SK-N-SH (cell line): ENCODE measurements at regions not wholly inside any gene's neighbourhood (a gene's known extent, or its start where the extent isn't known, plus 50 kb on each side); places are given as distances from the start of the nearest gene placed in this dataset.

Source experiments
- CTCF ChIA-PET: fragments of 300-600, 350-600 bp; formaldehyde crosslinking; extraction: SDS; loops from one replicate; lab custom pipeline; 2021; lab: Yijun Ruan, JAX
- POLR2A ChIA-PET: fragments of 350-600 bp; sonication (Branson Sonifier 250); formaldehyde crosslinking; extraction: SDS; loops from one replicate; lab custom pipeline; 2020; ENCODE audit warnings: antibody characterized with exemption, inconsistent platforms; lab: Yijun Ruan, JAX
- DNase-seq: peaks from one replicate; pipeline ENCODE4 v3.0.0; 2012
- H2AFZ ChIP-seq: fragments of 200-600 bp; sonication (generic); 2 replicates; pipeline ENCODE4 v1.8.1; 2016; ENCODE audit warnings: antibody characterized with exemption, mild to moderate bottlenecking, low read depth
- H3F3A ChIP-seq: fragments of 200-600 bp; sonication (generic); replicated peaks from 2 replicates; pipeline ENCODE3; 2016; ENCODE audit warnings: antibody characterized with exemption, mild to moderate bottlenecking; ENCODE audit not compliant: insufficient read depth
- H3K27ac ChIP-seq, 2 experiments: fragments of 200-500 bp in 1 of 2; fragments of 200-600 bp in 1 of 2; sonication (Bioruptor generic) in 1 of 2; sonication (generic), shearing (Covaris generic) in 1 of 2; 2 replicates each; pipeline versions ENCODE4 v1.5.1 to v1.6.1; 2014 to 2016; ENCODE audit warnings: low read depth in 2 of 2, inconsistent platforms in 1 of 2, low read length in 1 of 2, mild to moderate bottlenecking in 1 of 2, mixed read lengths in 1 of 2
- H3K27me3 ChIP-seq: fragments of 200-600 bp; sonication (generic), shearing (Covaris generic); 2 replicates; pipeline ENCODE4 v1.6.1; 2016; ENCODE audit warnings: mixed run types; ENCODE audit not compliant: insufficient read depth
- H3K36me3 ChIP-seq, 2 experiments: fragments of 200-500 bp in 1 of 2; fragments of 200-600 bp in 1 of 2; sonication (Bioruptor generic) in 1 of 2; sonication (generic) in 1 of 2; replicated peaks in 1 of 2; 2 replicates each; pipeline versions ENCODE3 to v1.5.1; 2014 to 2016; ENCODE audit warnings: low read length in 1 of 2, mild to moderate bottlenecking in 1 of 2; ENCODE audit not compliant: insufficient read depth in 2 of 2, control insufficient read depth in 1 of 2
- H3K4me1 ChIP-seq, 2 experiments: fragments of 200-500 bp in 1 of 2; fragments of 200-600 bp in 1 of 2; sonication (Bioruptor generic) in 1 of 2; sonication (generic), shearing (Covaris generic) in 1 of 2; 2 replicates each; pipeline versions ENCODE4 v1.5.1 to v1.6.1; 2014 to 2016; ENCODE audit warnings: low read depth in 1 of 2, low read length in 1 of 2, mixed run types in 1 of 2; ENCODE audit not compliant: insufficient read depth in 2 of 2, control insufficient read depth in 1 of 2
- H3K4me2 ChIP-seq: fragments of 200-600 bp; sonication (generic), shearing (Covaris generic); 2 replicates; pipeline ENCODE4 v1.6.1; 2017; ENCODE audit warnings: mixed run types
- H3K4me3 ChIP-seq, 2 experiments: fragments of 200-500 bp in 1 of 2; fragments of 200-600 bp in 1 of 2; sonication (Bioruptor generic) in 1 of 2; sonication (generic), shearing (Covaris generic) in 1 of 2; 2 replicates each; pipeline versions ENCODE4 v1.5.1 to v1.8.1; 2014 to 2016; ENCODE audit warnings: low read depth in 2 of 2, inconsistent platforms in 1 of 2, low read length in 1 of 2, mild to moderate bottlenecking in 1 of 2, mixed read lengths in 1 of 2, moderate library complexity in 1 of 2
- H3K79me2 ChIP-seq: fragments of 200-600 bp; sonication (generic); 2 replicates; pipeline ENCODE4 v1.8.1; 2017; ENCODE audit warnings: mild to moderate bottlenecking; ENCODE audit not compliant: insufficient read depth
- H3K9ac ChIP-seq: fragments of 200-600 bp; sonication (generic); 2 replicates; pipeline ENCODE4 v1.6.1; 2017; ENCODE audit warnings: mixed run types
- H3K9me2 ChIP-seq: fragments of 200-600 bp; sonication (generic); 2 replicates; pipeline ENCODE4 v1.6.1; 2017; ENCODE audit warnings: mixed run types
- H3K9me3 ChIP-seq: fragments of 200-600 bp; sonication (generic); 2 replicates; pipeline ENCODE4 v1.6.1; 2017; ENCODE audit warnings: mixed run types, mild to moderate bottlenecking, moderate library complexity
- H4K20me1 ChIP-seq: fragments of 200-600 bp; sonication (generic); 2 replicates; pipeline ENCODE4 v1.6.1; 2017; ENCODE audit warnings: mild to moderate bottlenecking, mixed run types; ENCODE audit not compliant: insufficient read depth
- EZH2phosphoT487 ChIP-seq: fragments of 200-600 bp; sonication (generic); IDR thresholded peaks from 2 replicates; pipeline ENCODE4 v1.6.1; 2017; ENCODE audit warnings: low read depth, mixed run types, mild to moderate bottlenecking, antibody characterized with exemption, moderate library complexity, borderline replicate concordance
- FOXJ3 ChIP-seq: sonication (generic); formaldehyde crosslinking; IDR thresholded peaks from 2 replicates; pipeline ENCODE4 v1.5.1; 2020; ENCODE audit warnings: mild to moderate bottlenecking, missing genetic modification reagents
- GABPA ChIP-seq: IDR thresholded peaks from 2 replicates; pipeline ENCODE4 v1.4.0; 2012; ENCODE audit warnings: low read depth, mild to moderate bottlenecking
- GATA2 ChIP-seq: sonication (generic); formaldehyde crosslinking; IDR thresholded peaks from 2 replicates; pipeline ENCODE4 v1.5.0; 2020; ENCODE audit warnings: mild to moderate bottlenecking, missing genetic modification reagents
- JUND ChIP-seq: IDR thresholded peaks from 2 replicates; pipeline ENCODE4 v1.4.0; 2012
- MXI1 ChIP-seq: IDR thresholded peaks from 2 replicates; pipeline ENCODE4 v1.6.1; 2012; ENCODE audit warnings: mild to moderate bottlenecking, low read depth, low read length, improper control_type of control experiment
- POLR2AphosphoS5 ChIP-seq: IDR thresholded peaks from 2 replicates; pipeline ENCODE4 v1.6.1; 2012; ENCODE audit warnings: low read depth, low read length
- RAD21 ChIP-seq: IDR thresholded peaks from 2 replicates; pipeline ENCODE4 v1.6.1; 2012; ENCODE audit warnings: mild to moderate bottlenecking, low read length
- RCOR1 ChIP-seq: fragments of 150-350 bp; IDR thresholded peaks from 2 replicates; pipeline ENCODE4 v1.6.1; 2017; ENCODE audit warnings: antibody characterized with exemption, low read length
- RFX5 ChIP-seq: IDR thresholded peaks from 2 replicates; pipeline ENCODE4 v1.6.1; 2012; ENCODE audit warnings: mild to moderate bottlenecking, improper control_type of control experiment, low read length
- SIN3A ChIP-seq: IDR thresholded peaks from 2 replicates; pipeline ENCODE4 v1.6.1; 2012; ENCODE audit warnings: low read depth, mild to moderate bottlenecking, low read length, moderate library complexity, borderline replicate concordance
- TAF1 ChIP-seq: IDR thresholded peaks from 2 replicates; pipeline ENCODE4 v1.6.1; 2012; ENCODE audit warnings: low read depth, mild to moderate bottlenecking, low read length, moderate library complexity, borderline replicate concordance
- YY1 ChIP-seq: IDR thresholded peaks from 2 replicates; pipeline ENCODE4 v1.4.0; 2012; ENCODE audit warnings: low read depth, mild to moderate bottlenecking
- ZBTB33 ChIP-seq: IDR thresholded peaks from 2 replicates; pipeline ENCODE4 v1.4.0; 2012; ENCODE audit warnings: low read depth, borderline replicate concordance
- WGBS: methylation state at CpG from one replicate; pipeline ENCODE4 v1.1.6; 2017; ENCODE audit warnings: low lambda C conversion rate; 5-methylcytosine and 5-hydroxymethylcytosine counted together
- TF ChIP-seq, protein P1 (sequence below): IDR thresholded peaks from 2 replicates; pipeline ENCODE4 v1.6.1; 2012; ENCODE audit warnings: mild to moderate bottlenecking, low read depth, low read length, moderate library complexity
- TF ChIP-seq, protein P2 (sequence below): IDR thresholded peaks from 2 replicates; pipeline ENCODE4 v1.4.0; 2012; ENCODE audit warnings: low read depth
- TF ChIP-seq, protein P3 (sequence below): IDR thresholded peaks from 2 replicates; pipeline ENCODE4; 2012
- TF ChIP-seq, protein P4 (sequence below): IDR thresholded peaks from 2 replicates; pipeline ENCODE4 v1.4.0; 2012; ENCODE audit warnings: low read depth, borderline replicate concordance

DNA sequence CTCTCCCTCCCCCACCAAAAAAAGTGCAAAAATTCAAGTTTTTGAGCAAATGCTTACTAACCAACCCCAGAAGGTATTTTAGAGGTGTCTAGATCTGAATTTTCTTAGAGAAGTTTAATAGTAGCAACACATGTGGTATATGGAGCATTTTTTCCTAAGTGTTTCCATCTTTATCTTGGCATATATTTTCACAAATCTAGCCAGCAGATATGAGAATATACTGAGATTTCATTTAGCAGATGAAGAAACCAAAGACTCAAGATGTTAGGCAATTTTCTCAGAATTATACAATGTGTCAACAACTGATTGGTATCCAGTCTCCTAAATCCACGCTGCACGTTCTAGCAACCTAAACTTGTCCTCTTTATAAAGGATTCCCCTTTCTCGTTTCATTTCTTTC is 245.5 kb upstream of the CXXC4 start:
- no peak overlapping the region for H3K4me3 ChIP-seq
- no peaks in the 10 kb centered on the region for H3F3A ChIP-seq
- ChIA-PET CTCF (no interaction called here), POLR2A (no interaction called here)
- DNase-seq: no peak
- no peak overlapping the region for H3K9ac ChIP-seq
- no peaks in the 10 kb centered on the region for H4K20me1 ChIP-seq
- WGBS: 12% methylated on average over 3 of the region's 3 CpGs
- H3K4me1 ChIP-seq: no peaks in the 10 kb centered on the region
- no peak overlapping the region for H3K27ac ChIP-seq
- TF ChIP-seq GABPA (no peak), TAF1 (no peak), RCOR1 (no peak), ZBTB33 (no peak), GATA2 (no peak), YY1 (no peak), SIN3A (no peak), FOXJ3 (CRISPR knock-in tag) (no peak), RFX5 (no peak), JUND (no peak), RAD21 (no peak), EZH2phosphoT487 (no peak), MXI1 (no peak), POLR2AphosphoS5 (no peak)
- TF ChIP-seq, protein P1, sequence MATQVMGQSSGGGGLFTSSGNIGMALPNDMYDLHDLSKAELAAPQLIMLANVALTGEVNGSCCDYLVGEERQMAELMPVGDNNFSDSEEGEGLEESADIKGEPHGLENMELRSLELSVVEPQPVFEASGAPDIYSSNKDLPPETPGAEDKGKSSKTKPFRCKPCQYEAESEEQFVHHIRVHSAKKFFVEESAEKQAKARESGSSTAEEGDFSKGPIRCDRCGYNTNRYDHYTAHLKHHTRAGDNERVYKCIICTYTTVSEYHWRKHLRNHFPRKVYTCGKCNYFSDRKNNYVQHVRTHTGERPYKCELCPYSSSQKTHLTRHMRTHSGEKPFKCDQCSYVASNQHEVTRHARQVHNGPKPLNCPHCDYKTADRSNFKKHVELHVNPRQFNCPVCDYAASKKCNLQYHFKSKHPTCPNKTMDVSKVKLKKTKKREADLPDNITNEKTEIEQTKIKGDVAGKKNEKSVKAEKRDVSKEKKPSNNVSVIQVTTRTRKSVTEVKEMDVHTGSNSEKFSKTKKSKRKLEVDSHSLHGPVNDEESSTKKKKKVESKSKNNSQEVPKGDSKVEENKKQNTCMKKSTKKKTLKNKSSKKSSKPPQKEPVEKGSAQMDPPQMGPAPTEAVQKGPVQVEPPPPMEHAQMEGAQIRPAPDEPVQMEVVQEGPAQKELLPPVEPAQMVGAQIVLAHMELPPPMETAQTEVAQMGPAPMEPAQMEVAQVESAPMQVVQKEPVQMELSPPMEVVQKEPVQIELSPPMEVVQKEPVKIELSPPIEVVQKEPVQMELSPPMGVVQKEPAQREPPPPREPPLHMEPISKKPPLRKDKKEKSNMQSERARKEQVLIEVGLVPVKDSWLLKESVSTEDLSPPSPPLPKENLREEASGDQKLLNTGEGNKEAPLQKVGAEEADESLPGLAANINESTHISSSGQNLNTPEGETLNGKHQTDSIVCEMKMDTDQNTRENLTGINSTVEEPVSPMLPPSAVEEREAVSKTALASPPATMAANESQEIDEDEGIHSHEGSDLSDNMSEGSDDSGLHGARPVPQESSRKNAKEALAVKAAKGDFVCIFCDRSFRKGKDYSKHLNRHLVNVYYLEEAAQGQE: no peak
- TF ChIP-seq, protein P2, sequence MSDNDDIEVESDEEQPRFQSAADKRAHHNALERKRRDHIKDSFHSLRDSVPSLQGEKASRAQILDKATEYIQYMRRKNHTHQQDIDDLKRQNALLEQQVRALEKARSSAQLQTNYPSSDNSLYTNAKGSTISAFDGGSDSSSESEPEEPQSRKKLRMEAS: no peak
- TF ChIP-seq, protein P3, sequence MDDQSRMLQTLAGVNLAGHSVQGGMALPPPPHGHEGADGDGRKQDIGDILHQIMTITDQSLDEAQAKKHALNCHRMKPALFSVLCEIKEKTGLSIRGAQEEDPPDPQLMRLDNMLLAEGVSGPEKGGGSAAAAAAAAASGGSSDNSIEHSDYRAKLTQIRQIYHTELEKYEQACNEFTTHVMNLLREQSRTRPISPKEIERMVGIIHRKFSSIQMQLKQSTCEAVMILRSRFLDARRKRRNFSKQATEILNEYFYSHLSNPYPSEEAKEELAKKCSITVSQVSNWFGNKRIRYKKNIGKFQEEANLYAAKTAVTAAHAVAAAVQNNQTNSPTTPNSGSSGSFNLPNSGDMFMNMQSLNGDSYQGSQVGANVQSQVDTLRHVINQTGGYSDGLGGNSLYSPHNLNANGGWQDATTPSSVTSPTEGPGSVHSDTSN: no peak
- TF ChIP-seq, protein P4, sequence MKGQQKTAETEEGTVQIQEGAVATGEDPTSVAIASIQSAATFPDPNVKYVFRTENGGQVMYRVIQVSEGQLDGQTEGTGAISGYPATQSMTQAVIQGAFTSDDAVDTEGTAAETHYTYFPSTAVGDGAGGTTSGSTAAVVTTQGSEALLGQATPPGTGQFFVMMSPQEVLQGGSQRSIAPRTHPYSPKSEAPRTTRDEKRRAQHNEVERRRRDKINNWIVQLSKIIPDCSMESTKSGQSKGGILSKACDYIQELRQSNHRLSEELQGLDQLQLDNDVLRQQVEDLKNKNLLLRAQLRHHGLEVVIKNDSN: no peak
- H2AFZ ChIP-seq: no peak overlapping the region
- H3K36me3 ChIP-seq: no peaks in the 10 kb centered on the region
- H3K4me2 ChIP-seq: no peak overlapping the region
- H3K79me2 ChIP-seq: no peaks in the 10 kb centered on the region
- no peaks in the 10 kb centered on the region for H3K9me3 ChIP-seq
- no peaks in the 10 kb centered on the region for H3K9me2 ChIP-seq
- peaks cover 8% of the 10 kb centered on the region; the same call in 1 of the 2 replicates for H3K27me3 ChIP-seq
